ENCODE measurements at regions not wholly inside any gene's neighbourhood (a gene's known extent, or its start where the extent isn't known, plus 50 kb on each side); places are given as distances from the start of the nearest gene placed in this dataset.

GRCh38 chr7:34558022-34558421, 100.0 kb upstream of the NPSR1 start:
- no TSS peak for BruUV-seq (replicated peaks)
- Histone ChIP-seq H3K4me2 (ENCODE audit: low read length) (no peak overlapping the region), H3K9me3 (ENCODE audit: control insufficient read depth in 1 of 2, insufficient read depth in 1 of 2, low read depth in 1 of 2, low read length in 2 of 2) (0 out of 4 replicates have a peak, but pooled peaks cover 0 to 4% of the 10 kb centered on the region in 2 experiments), H4K20me1 (ENCODE audit: insufficient read depth) (no peaks in the 10 kb centered on the region), H2AFZ (ENCODE audit: low read depth, low read length, poor library complexity, severe bottlenecking) (no peak overlapping the region), H3K36me3 (ENCODE audit: control insufficient read depth in 1 of 2, insufficient read depth in 2 of 2, low read length in 2 of 2) (no peaks in the 10 kb centered on the region), H3K79me2 (ENCODE audit: insufficient read depth, low read length) (no peaks in the 10 kb centered on the region), H3K9me2 (ENCODE audit: insufficient read depth) (no peaks in the 10 kb centered on the region), H3K27ac (ENCODE audit: low read depth, low read length) (no peak overlapping the region), H3K4me3 (replicated peaks in 1 of 2; ENCODE audit: low read depth in 1 of 2, low read length in 2 of 2) (no peak overlapping the region), H3K4me1 (ENCODE audit: control insufficient read depth in 1 of 2, insufficient read depth in 2 of 2, low read length in 2 of 2) (no peaks in the 10 kb centered on the region), H3K9ac (ENCODE audit: low read length) (no peak overlapping the region), H3K27me3 (ENCODE audit: insufficient read depth, low read length) (no peaks in the 10 kb centered on the region)
- RAD21 ChIA-PET (ENCODE audit: low non-redundant PET in 1 of 2, low total read pairs in 2 of 2, uncharacterized antibody in 2 of 2, unreplicated experiment in 2 of 2), result no interaction called here
- POLR2A ChIA-PET, result no interaction called here
- no peak for TF ChIP-seq CTCF (IDR thresholded peaks at IDR 0.05 in 2 of 3, conservative IDR thresholded peaks at IDR 0.05 in 1 of 3; ENCODE audit: borderline replicate concordance in 1 of 3, insufficient read depth in 1 of 3, low read depth in 2 of 3, low read length in 2 of 3)
- TF ChIP-seq MAX (IDR thresholded peaks at IDR 0.05), result no peak
- no peak for TF ChIP-seq TCF7L2 (IDR thresholded peaks at IDR 0.05; ENCODE audit: borderline replicate concordance, extremely low read depth, insufficient read depth, insufficient read length)
- no peak for TF ChIP-seq SP1 (IDR thresholded peaks at IDR 0.05; ENCODE audit: low read depth)
- no peak for TF ChIP-seq ZNF274 (IDR thresholded peaks at IDR 0.05; ENCODE audit: low read depth, low read length)
- no peak for TF ChIP-seq ELF1 (IDR thresholded peaks at IDR 0.05; ENCODE audit: borderline replicate concordance, low read depth)
- no peak for TF ChIP-seq YY1 (IDR thresholded peaks at IDR 0.05; ENCODE audit: extremely low read depth, insufficient replicate concordance, low read depth, low read length)
- TF ChIP-seq EZH2phosphoT487 (IDR thresholded peaks at IDR 0.05; ENCODE audit: borderline replicate concordance), result no peak
- TF ChIP-seq CEBPB (IDR thresholded peaks at IDR 0.05; ENCODE audit: low read depth), result no peak
- DNase-seq (ENCODE audit: low read depth, low spot score) (no peak), ATAC-seq (no peak)
- intact Hi-C loops (cut with micrococcal nuclease), result no loop called here
- CTCF ChIA-PET, result no interaction called here
